ENCODE measurements at regions not wholly inside any gene's neighbourhood (a gene's known extent, or its start where the extent isn't known, plus 50 kb on each side); places are given as distances from the start of the nearest gene placed in this dataset.

- Histone ChIP-seq H3K27me3 (ENCODE audit: control insufficient read depth, insufficient read depth, low read length) (no peaks in the 10 kb centered on the region), H3K27ac (ENCODE audit: low read depth in 2 of 2, low read length in 2 of 2) (no peak overlapping the region), H3K9me3 (ENCODE audit: control insufficient read depth in 2 of 3, insufficient read depth in 1 of 3, low read length in 3 of 3) (peaks cover 0 to 5% (median 0%) of the 10 kb centered on the region in 3 donors), H3K4me3 (ENCODE audit: low read length in 3 of 3) (no peak overlapping the region), H3K36me3 (ENCODE audit: control insufficient read depth in 2 of 3, insufficient read depth in 3 of 3, low read length in 3 of 3) (no peaks in the 10 kb centered on the region), H3K9ac (ENCODE audit: low read length in 3 of 3) (no peak overlapping the region), H3K4me1 (ENCODE audit: control insufficient read depth in 2 of 3, insufficient read depth in 2 of 3, low read depth in 1 of 3, low read length in 3 of 3) (no peaks in the 10 kb centered on the region)
- DNase-seq (no peak), FAIRE-seq (no peak)
- intact Hi-C loops (cut with DNase I): no loop called here
- no peak for TF ChIP-seq CTCF (IDR thresholded peaks at IDR 0.05; ENCODE audit: borderline replicate concordance, extremely low read depth, insufficient read depth)
Measured at GRCh38 chr6:44500074-44500473, 112.6 kb downstream of the CDC5L start.

DNA sequence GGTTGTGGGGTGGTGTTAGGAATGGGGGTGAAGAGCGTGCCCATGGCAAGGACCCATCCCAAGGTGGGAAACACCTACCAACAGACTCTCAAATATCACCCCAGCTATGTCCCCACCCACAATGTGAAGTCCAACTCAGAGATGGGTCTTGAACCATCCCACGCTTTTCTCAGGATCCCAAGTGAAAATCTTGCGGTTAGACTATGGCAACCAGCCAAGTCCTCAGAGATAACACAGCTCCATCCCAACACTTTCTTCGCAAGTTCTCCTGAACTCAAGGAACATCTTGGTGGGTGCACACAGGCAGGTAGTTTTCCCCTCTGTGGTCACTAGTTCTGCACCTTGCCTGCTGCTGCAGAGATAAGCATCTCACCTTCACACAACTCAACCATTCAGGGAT lies 116.0 kb downstream of the CDC5L start:
- H3K27me3 ChIP-seq (ENCODE audit: control insufficient read depth, insufficient read depth, low read length): no peaks in the 10 kb centered on the region
- no peak overlapping the region for H3K27ac ChIP-seq (ENCODE audit: low read depth in 2 of 2, low read length in 2 of 2)
- TF ChIP-seq CTCF (IDR thresholded peaks at IDR 0.05; ENCODE audit: borderline replicate concordance, extremely low read depth, insufficient read depth): no peak
- H3K9me3 ChIP-seq (ENCODE audit: control insufficient read depth in 2 of 3, insufficient read depth in 1 of 3, low read length in 3 of 3): peaks cover 0 to 5% (median 0%) of the 10 kb centered on the region in 3 donors
- H3K4me1 ChIP-seq (ENCODE audit: control insufficient read depth in 2 of 3, insufficient read depth in 2 of 3, low read depth in 1 of 3, low read length in 3 of 3): no peaks in the 10 kb centered on the region
- H3K9ac ChIP-seq (ENCODE audit: low read length in 3 of 3): no peak overlapping the region
- no peak overlapping the region for H3K4me3 ChIP-seq (ENCODE audit: low read length in 3 of 3)
- DNase-seq: no peak
- intact Hi-C loops (cut with DNase I): no loop called here
- no peak for FAIRE-seq
- H3K36me3 ChIP-seq (ENCODE audit: control insufficient read depth in 2 of 3, insufficient read depth in 3 of 3, low read length in 3 of 3): no peaks in the 10 kb centered on the region

GRCh38 chr6:44504301-44504791 lies 116.8 kb downstream of the CDC5L start:
- Histone ChIP-seq H3K27me3 (ENCODE audit: control insufficient read depth, insufficient read depth, low read length) (no peaks in the 10 kb centered on the region), H3K9me3 (ENCODE audit: control insufficient read depth in 2 of 3, insufficient read depth in 1 of 3, low read length in 3 of 3) (peaks cover 0 to 5% (median 0%) of the 10 kb centered on the region in 3 donors), H3K9ac (ENCODE audit: low read length in 3 of 3) (no peak overlapping the region), H3K4me1 (ENCODE audit: control insufficient read depth in 2 of 3, insufficient read depth in 2 of 3, low read depth in 1 of 3, low read length in 3 of 3) (no peaks in the 10 kb centered on the region), H3K4me3 (ENCODE audit: low read length in 3 of 3) (no peak overlapping the region), H3K36me3 (ENCODE audit: control insufficient read depth in 2 of 3, insufficient read depth in 3 of 3, low read length in 3 of 3) (no peaks in the 10 kb centered on the region), H3K27ac (ENCODE audit: low read depth in 2 of 2, low read length in 2 of 2) (no peak overlapping the region)
- intact Hi-C loops (cut with DNase I): no loop called here
- FAIRE-seq: no peak
- TF ChIP-seq CTCF (IDR thresholded peaks at IDR 0.05; ENCODE audit: borderline replicate concordance, extremely low read depth, insufficient read depth): no peak
- DNase-seq: peak in 3 of 5 donors; percentile 56 to 90 (median 75)

GRCh38 chr6:44505751-44506150 lies 118.2 kb downstream of the CDC5L start:
- no peaks in the 10 kb centered on the region for H3K27me3 ChIP-seq (ENCODE audit: control insufficient read depth, insufficient read depth, low read length)
- TF ChIP-seq CTCF (IDR thresholded peaks at IDR 0.05; ENCODE audit: borderline replicate concordance, extremely low read depth, insufficient read depth): no peak
- no peak for DNase-seq
- H3K27ac ChIP-seq (ENCODE audit: low read depth in 2 of 2, low read length in 2 of 2): no peak overlapping the region
- H3K36me3 ChIP-seq (ENCODE audit: control insufficient read depth in 2 of 3, insufficient read depth in 3 of 3, low read length in 3 of 3): no peaks in the 10 kb centered on the region
- H3K4me1 ChIP-seq (ENCODE audit: control insufficient read depth in 2 of 3, insufficient read depth in 2 of 3, low read depth in 1 of 3, low read length in 3 of 3): no peaks in the 10 kb centered on the region
- peaks cover 0 to 4% (median 0%) of the 10 kb centered on the region in 3 donors for H3K9me3 ChIP-seq (ENCODE audit: control insufficient read depth in 2 of 3, insufficient read depth in 1 of 3, low read length in 3 of 3)
- no peak overlapping the region for H3K9ac ChIP-seq (ENCODE audit: low read length in 3 of 3)
- no peak for FAIRE-seq
- intact Hi-C loops (cut with DNase I): no loop called here
- no peak overlapping the region for H3K4me3 ChIP-seq (ENCODE audit: low read length in 3 of 3)

Data from kidney (tissue), 13 donors.